GM12878 (cell line): ENCODE measurements at regions not wholly inside any gene's neighbourhood (a gene's known extent, or its start where the extent isn't known, plus 50 kb on each side); places are given as distances from the start of the nearest gene placed in this dataset.

Experiments
- ATAC-seq: fragments of 200-7000 bp; cut with Tn5 transposase; 3 replicates; pipeline ENCODE4 v1.9.1; 2020; ENCODE audit warnings: mild to moderate bottlenecking, moderate library complexity
- BruUV-seq: library from RNA; stranded (reverse); fragments of 400-500 nt; replicated peaks from 2 replicates; lab custom pipeline; 2021; lab: Mats Ljungman, UMichigan
- CTCF ChIA-PET: fragments of 300-600 bp; sonication (Branson Sonifier 250); formaldehyde crosslinking; extraction: SDS; loops from one replicate; lab custom pipeline; 2021; ENCODE audit warnings: inconsistent platforms; lab: Yijun Ruan, JAX
- POLR2A ChIA-PET: fragments of 350-600 bp; formaldehyde crosslinking; extraction: SDS; loops from one replicate; lab custom pipeline; 2021; ENCODE audit warnings: inconsistent platforms; lab: Charles Lee
- RAD21 ChIA-PET: fragments of 300-600 bp; sonication (Branson Sonifier 250); formaldehyde crosslinking; loops from one replicate; lab custom pipeline; 2023; ENCODE audit warnings: antibody characterized with exemption; ENCODE audit not compliant: unreplicated experiment; lab: Charles Lee
- SMC1A ChIA-PET: fragments of 300-600 bp; sonication (Branson Sonifier 250); formaldehyde crosslinking; loops from one replicate; lab custom pipeline; 2023; ENCODE audit not compliant: unreplicated experiment, uncharacterized antibody; lab: Charles Lee
- DNase-seq: peaks from one replicate; pipeline ENCODE4 v3.0.0-alpha.2; 2011; ENCODE audit warnings: low read depth, low spot score
- FAIRE-seq: peaks from 3 replicates; lab custom pipeline; 2011; peaks lifted over from hg19 to GRCh38; lab: Jason Lieb, UNC
- H2AFZ ChIP-seq: 2 replicates; pipeline ENCODE4 v1.6.0; 2011; ENCODE audit warnings: low read depth, low read length, control low read depth; ENCODE audit not compliant: control insufficient read depth
- H3K27ac ChIP-seq: 2 replicates; pipeline ENCODE4 v1.5.1; 2011; ENCODE audit warnings: control low read depth; ENCODE audit not compliant: control insufficient read depth, insufficient read depth
- H3K27me3 ChIP-seq, 2 experiments: replicated peaks in 1 of 2; 2 replicates each; pipeline versions ENCODE4 v1.6.0 to v1.6.1; 2011; ENCODE audit warnings: low read length in 1 of 2; ENCODE audit not compliant: control insufficient read depth in 2 of 2, insufficient read depth in 2 of 2
- H3K36me3 ChIP-seq, 2 experiments: 2 replicates each; pipeline ENCODE4 v1.5.1; 2011; ENCODE audit warnings: low read length in 1 of 2; ENCODE audit not compliant: control insufficient read depth in 2 of 2, insufficient read depth in 2 of 2
- H3K4me1 ChIP-seq: 2 replicates; pipeline ENCODE4 v1.6.1; 2011; ENCODE audit warnings: mild to moderate bottlenecking, low read length, moderate library complexity, mixed read lengths; ENCODE audit not compliant: control insufficient read depth, insufficient read depth
- H3K4me2 ChIP-seq: 2 replicates; pipeline ENCODE4 v1.6.0; 2011; ENCODE audit warnings: control low read depth; ENCODE audit not compliant: control insufficient read depth, insufficient read depth
- H3K4me3 ChIP-seq: fragments of 200-600 bp; sonication (generic); 2 replicates; pipeline ENCODE4 v1.5.1; 2016
- H3K79me2 ChIP-seq: 2 replicates; pipeline ENCODE4 v1.6.0; 2011; ENCODE audit warnings: low read length; ENCODE audit not compliant: control insufficient read depth, insufficient read depth
- H3K9ac ChIP-seq: 2 replicates; pipeline ENCODE4 v1.8.0; 2011; ENCODE audit warnings: low read length, control low read depth, mixed read lengths; ENCODE audit not compliant: control insufficient read depth, insufficient read depth
- H3K9me3 ChIP-seq: replicated peaks from 3 replicates; pipeline ENCODE4 v1.5.1; 2011; ENCODE audit warnings: mild to moderate bottlenecking, low read length; ENCODE audit not compliant: control insufficient read depth, insufficient read depth
- H4K20me1 ChIP-seq: 2 replicates; pipeline ENCODE4 v1.6.0; 2011; ENCODE audit not compliant: control insufficient read depth, insufficient read depth
- ASH2L ChIP-seq: fragments of 300-600, 200-600 bp; sonication (generic); IDR thresholded peaks from 2 replicates; pipeline ENCODE4 v1.6.1; 2017; ENCODE audit warnings: low read depth, mild to moderate bottlenecking, borderline replicate concordance
- ATF2 ChIP-seq: IDR thresholded peaks from 2 replicates; pipeline ENCODE4 v1.6.1; 2012; ENCODE audit warnings: low read length, inconsistent platforms
- BACH1 ChIP-seq: fragments of 450-650 bp; IDR thresholded peaks from 2 replicates; pipeline ENCODE4 v1.6.1; 2017; ENCODE audit warnings: mild to moderate bottlenecking, borderline replicate concordance
- CBX3 ChIP-seq: fragments of 200-600 bp; sonication (generic); IDR thresholded peaks from 2 replicates; pipeline ENCODE4 v1.6.1; 2016; ENCODE audit warnings: low read depth, borderline replicate concordance
- CHD1 ChIP-seq: IDR thresholded peaks from 2 replicates; pipeline ENCODE4 v1.6.1; 2012; ENCODE audit warnings: low read depth, low read length, improper control_type of control experiment
- CHD4 ChIP-seq: fragments of 200-600 bp; sonication (generic); IDR thresholded peaks from 2 replicates; pipeline ENCODE4 v1.6.1; 2016; ENCODE audit warnings: mild to moderate bottlenecking
- FOS ChIP-seq: IDR thresholded peaks from 3 replicates; pipeline ENCODE4 v1.6.1; 2011; ENCODE audit warnings: borderline replicate concordance; ENCODE audit not compliant: insufficient read length; ENCODE audit errors: extremely low read depth
- FOXK2 ChIP-seq: fragments of 450-650 bp; IDR thresholded peaks from 2 replicates; pipeline ENCODE4 v1.6.1; 2017; ENCODE audit warnings: mild to moderate bottlenecking, moderate library complexity
- HCFC1 ChIP-seq: fragments of 150-350 bp; IDR thresholded peaks from 2 replicates; pipeline ENCODE4 v1.6.1; 2014; ENCODE audit warnings: low read length
- HDGF ChIP-seq: fragments of 450-650 bp; IDR thresholded peaks from 2 replicates; pipeline ENCODE4 v1.6.1; 2016; ENCODE audit warnings: antibody characterized with exemption
- IRF4 ChIP-seq: IDR thresholded peaks from 2 replicates; pipeline ENCODE4 v1.6.1; 2011; ENCODE audit warnings: low read depth, low read length
- JUND ChIP-seq: IDR thresholded peaks from 2 replicates; pipeline ENCODE4 v1.6.1; 2012; ENCODE audit warnings: low read depth, mild to moderate bottlenecking, low read length, improper control_type of control experiment, moderate library complexity
- PAX5 ChIP-seq: IDR thresholded peaks from 2 replicates; pipeline ENCODE4 v1.6.1; 2011; ENCODE audit warnings: low read depth, low read length, borderline replicate concordance
- RB1 ChIP-seq: fragments of 450-650 bp; formaldehyde crosslinking; IDR thresholded peaks from 2 replicates; pipeline ENCODE4 v1.6.1; 2017; ENCODE audit warnings: mild to moderate bottlenecking, borderline replicate concordance
- RUNX3 ChIP-seq: IDR thresholded peaks from 2 replicates; pipeline ENCODE4 v1.6.1; 2012; ENCODE audit warnings: low read length, inconsistent platforms
- SREBF1 ChIP-seq: IDR thresholded peaks from 2 replicates; pipeline ENCODE4 v1.6.1; 2012; ENCODE audit warnings: mild to moderate bottlenecking, low read length
- STAT3 ChIP-seq: IDR thresholded peaks from 2 replicates; pipeline ENCODE4 v1.6.1; 2011; ENCODE audit warnings: low read depth, low read length, improper control_type of control experiment
- SUZ12 ChIP-seq: fragments of 200-600 bp; sonication (generic); IDR thresholded peaks from one replicate; pipeline ENCODE4 v1.6.1; 2018; ENCODE audit warnings: antibody characterized with exemption, mild to moderate bottlenecking; ENCODE audit not compliant: unreplicated experiment
- USF1 ChIP-seq: IDR thresholded peaks from 2 replicates; pipeline ENCODE4 v1.6.1; 2011; ENCODE audit warnings: borderline replicate concordance, low read depth, mild to moderate bottlenecking, moderate library complexity, mixed read lengths, low read length; ENCODE audit not compliant: insufficient read depth; ENCODE audit errors: extremely low read length
- USF2 ChIP-seq: IDR thresholded peaks from 2 replicates; pipeline ENCODE4 v1.6.1; 2011; ENCODE audit warnings: low read depth, low read length, improper control_type of control experiment, borderline replicate concordance
- ZNF207 ChIP-seq: fragments of 450-650 bp; IDR thresholded peaks from 2 replicates; pipeline ENCODE4 v1.6.1; 2014; ENCODE audit warnings: antibody characterized with exemption, mild to moderate bottlenecking, borderline replicate concordance
- ZNF384 ChIP-seq: IDR thresholded peaks from 2 replicates; pipeline ENCODE4 v1.6.1; 2012; ENCODE audit warnings: low read depth, mild to moderate bottlenecking, low read length, improper control_type of control experiment, borderline replicate concordance
- WGBS: methylation state at CpG from one replicate; pipeline ENCODE4 v1.1.6; 2016; ENCODE audit warnings: low lambda C conversion rate; ENCODE audit not compliant: insufficient replicate concordance, insufficient coverage; ENCODE audit errors: missing lambda C conversion rate; 5-methylcytosine and 5-hydroxymethylcytosine counted together
- in situ Hi-C: fragments of 300-500 bp; cut with MboI; formaldehyde crosslinking; loops from 9 replicates; pipeline ENCODE4 v1.14.3; 2018; ENCODE audit warnings: mixed read lengths
- intact Hi-C: fragments of 100-400 bp; cut with micrococcal nuclease; formaldehyde crosslinking; loops from one replicate; pipeline ENCODE4 v1.14.2; 2022; ENCODE audit not compliant: unreplicated experiment
- TF ChIP-seq, protein P1 (sequence below): fragments of 450-650 bp; IDR thresholded peaks from 2 replicates; pipeline ENCODE4 v1.6.1; 2014; ENCODE audit warnings: mild to moderate bottlenecking

- TF ChIP-seq USF2 (no peak), SREBF1 (no peak), CHD1 (no peak), HCFC1 (no peak), FOXK2 (no peak), SUZ12 (no peak), RB1 (no peak)
- TF ChIP-seq, protein P1, sequence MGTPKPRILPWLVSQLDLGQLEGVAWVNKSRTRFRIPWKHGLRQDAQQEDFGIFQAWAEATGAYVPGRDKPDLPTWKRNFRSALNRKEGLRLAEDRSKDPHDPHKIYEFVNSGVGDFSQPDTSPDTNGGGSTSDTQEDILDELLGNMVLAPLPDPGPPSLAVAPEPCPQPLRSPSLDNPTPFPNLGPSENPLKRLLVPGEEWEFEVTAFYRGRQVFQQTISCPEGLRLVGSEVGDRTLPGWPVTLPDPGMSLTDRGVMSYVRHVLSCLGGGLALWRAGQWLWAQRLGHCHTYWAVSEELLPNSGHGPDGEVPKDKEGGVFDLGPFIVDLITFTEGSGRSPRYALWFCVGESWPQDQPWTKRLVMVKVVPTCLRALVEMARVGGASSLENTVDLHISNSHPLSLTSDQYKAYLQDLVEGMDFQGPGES = no peak
These were observed 598.8 kb downstream of the UTRN start (continued) for GRCh38 chr6:144883915-144884314.

DNA sequence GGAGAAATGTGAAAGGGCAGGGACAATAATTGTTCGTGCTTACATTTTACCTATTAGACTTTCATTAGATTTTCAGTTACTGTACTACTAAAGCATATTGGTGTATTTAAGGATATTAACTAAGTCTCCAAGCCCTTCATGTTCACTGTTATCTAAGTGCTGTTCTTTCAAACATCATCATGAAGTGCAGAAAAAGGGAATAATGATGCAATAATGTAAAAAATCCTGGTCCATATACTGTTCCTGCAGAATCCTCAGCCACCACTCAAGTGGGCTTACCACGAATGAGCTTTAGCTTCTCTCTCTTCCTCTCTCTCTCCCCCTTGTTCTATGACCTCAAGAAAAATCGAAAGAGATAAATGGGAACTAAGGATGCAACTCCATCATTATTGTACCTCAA lies 600.7 kb downstream of the UTRN start:
- ATAC-seq = no peak
- no TSS peak for BruUV-seq
- no peak overlapping the region for H2AFZ ChIP-seq
- no peak overlapping the region for H3K4me2 ChIP-seq
- H3K4me1 ChIP-seq = no peaks in the 10 kb centered on the region
- ChIA-PET CTCF (no interaction called here), RAD21 (no interaction called here), POLR2A (no interaction called here), SMC1A (no interaction called here)
- no peaks in the 10 kb centered on the region for H3K9me3 ChIP-seq
- no peaks in the 10 kb centered on the region for H4K20me1 ChIP-seq
- FAIRE-seq = no peak
- no peak for DNase-seq
- no peak overlapping the region for H3K9ac ChIP-seq
- no peak overlapping the region for H3K27ac ChIP-seq
- H3K79me2 ChIP-seq = no peaks in the 10 kb centered on the region
- intact Hi-C loops = no loop called here
- H3K36me3 ChIP-seq = no peaks in the 10 kb centered on the region
- WGBS = 23% methylated on average over 3 of the region's 3 CpGs
- in situ Hi-C loops = no loop called here
- H3K4me3 ChIP-seq = no peak overlapping the region
- no peaks in the 10 kb centered on the region for H3K27me3 ChIP-seq
- TF ChIP-seq HDGF (no peak), ZNF384 (no peak), ZNF207 (no peak), JUND (no peak), CHD4 (no peak), ATF2 (no peak), IRF4 (no peak), USF1 (no peak), BACH1 (no peak), PAX5 (no peak), FOS (no peak), HCFC1 (no peak), ASH2L (no peak), STAT3 (no peak), RUNX3 (no peak), CBX3 (no peak)
